ENCODE measurements at regions not wholly inside any gene's neighbourhood (a gene's known extent, or its start where the extent isn't known, plus 50 kb on each side); places are given as distances from the start of the nearest gene placed in this dataset.
"Not testable (repeated sequence)": the region's sequence is repeated elsewhere in the genome, so short reads cannot be mapped to it uniquely, and the experiment has no call there.

DNA sequence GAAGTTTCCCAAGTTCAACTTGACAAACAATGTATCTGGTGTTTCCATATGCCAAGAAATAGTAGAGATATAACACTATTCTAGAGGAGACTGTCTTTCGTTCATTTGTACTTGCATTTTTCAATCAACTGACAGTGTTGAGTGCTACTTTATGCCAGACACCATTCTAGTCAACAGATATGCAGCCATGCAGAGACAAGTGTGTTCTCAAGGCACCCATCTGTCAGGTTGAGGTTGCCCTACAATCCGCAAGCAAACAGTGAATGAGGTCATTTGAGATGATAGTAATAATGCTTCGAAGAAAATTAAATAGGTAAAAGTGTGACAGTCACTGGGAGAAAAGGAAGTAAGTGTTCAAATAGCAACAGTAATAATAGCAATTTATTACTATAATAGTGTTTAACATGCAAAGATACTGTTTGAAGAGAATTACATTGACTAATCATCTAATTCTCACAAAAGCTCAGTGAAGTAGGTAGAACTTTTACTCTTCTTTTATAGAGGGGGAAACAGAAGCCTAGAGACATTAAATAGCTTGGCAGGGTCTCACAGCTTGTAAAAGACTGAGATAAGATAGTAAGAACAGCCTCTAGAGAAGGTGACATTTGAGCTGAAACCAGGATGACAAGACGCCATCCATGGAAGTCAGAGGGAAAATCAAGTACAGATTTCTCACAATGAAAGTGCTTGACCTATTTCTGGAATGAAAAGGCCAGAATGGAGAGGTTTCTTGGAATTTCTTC is 936.9 kb downstream of the SORCS3 start:
- Histone ChIP-seq H3K27me3 (ENCODE audit: control insufficient read depth in 2 of 2, insufficient read depth in 2 of 2, low read length in 2 of 2) (no peaks in the 10 kb centered on the region), H3K27ac (ENCODE audit: low read depth, low read length) (no peak overlapping the region), H3K36me3 (ENCODE audit: control insufficient read depth in 2 of 3, insufficient read depth in 3 of 3, low read length in 3 of 3) (no peaks in the 10 kb centered on the region), H3K4me1 (ENCODE audit: control insufficient read depth in 2 of 2, insufficient read depth in 2 of 2, low read length in 2 of 2) (no peaks in the 10 kb centered on the region), H3K4me3 (ENCODE audit: low read length) (no peak overlapping the region), H3K9me3 (ENCODE audit: control insufficient read depth in 2 of 3, low read length in 3 of 3) (no peaks in the 10 kb centered on the region)
- ChIA-PET POLR2A (no interaction called here), CTCF (no interaction called here)
- H3K4me1 Mint-ChIP-seq = no peaks in the 10 kb centered on the region
- DNase-seq = no peak
- intact Hi-C loops (cut with micrococcal nuclease) = no loop called here
- no peak overlapping the region for H3K27ac Mint-ChIP-seq
- peaks cover 0 to 8% (median 0%) of the 10 kb centered on the region in 5 donors for H3K27me3 Mint-ChIP-seq
- ATAC-seq = no peak
- H3K9me3 Mint-ChIP-seq = peaks cover 2 to 20% (median 13%) of the 10 kb centered on the region in 11 donors
- no peaks in the 10 kb centered on the region for H3K36me3 Mint-ChIP-seq
- no peak overlapping the region for H3K4me3 Mint-ChIP-seq

DNA sequence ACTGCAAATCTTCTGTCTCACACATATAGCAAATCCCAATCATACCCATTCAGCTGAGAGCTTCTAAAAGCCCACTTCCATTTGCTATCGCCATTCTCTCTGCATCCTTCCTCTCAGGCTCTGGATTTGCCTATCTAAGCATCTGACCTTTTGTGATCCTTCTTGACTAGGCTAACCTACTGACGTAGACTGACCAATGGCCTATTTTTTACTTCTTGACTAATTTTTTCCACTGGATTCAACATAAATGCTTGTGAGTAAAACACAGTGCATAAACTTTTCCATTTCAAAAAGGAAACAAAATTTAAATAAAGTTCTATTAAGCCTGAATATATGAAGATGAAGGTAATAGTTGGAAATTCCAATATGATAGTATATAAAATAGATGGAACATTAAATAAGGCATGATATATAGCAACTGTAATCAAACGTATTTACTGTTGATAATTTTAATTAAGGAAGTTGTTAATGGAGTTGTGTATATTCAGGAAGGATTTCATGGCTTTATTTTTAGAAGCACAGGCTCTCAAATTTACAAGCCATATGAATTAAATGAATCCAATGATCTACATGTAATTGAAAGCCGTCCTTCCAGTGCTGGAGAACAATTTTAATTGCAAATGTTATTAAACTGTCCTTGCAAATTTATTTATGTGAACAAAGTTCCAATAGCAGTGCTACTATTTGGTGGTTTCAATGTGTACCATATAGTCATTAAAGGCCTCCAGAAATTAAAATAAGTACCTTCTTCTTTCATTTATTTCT is 918.4 kb downstream of the SORCS3 start:
- Mint-ChIP-seq H3K36me3 (no peaks in the 10 kb centered on the region), H3K27me3 (no peaks in the 10 kb centered on the region), H3K27ac (no peak overlapping the region), H3K4me1 (no peaks in the 10 kb centered on the region), H3K9me3 (peaks cover 0 to 8% (median 2%) of the 10 kb centered on the region in 11 donors), H3K4me3 (no peak overlapping the region)
- no peaks in the 10 kb centered on the region for H3K27me3 ChIP-seq (ENCODE audit: control insufficient read depth in 2 of 2, insufficient read depth in 2 of 2, low read length in 2 of 2)
- peaks cover 0 to 1% (median 0%) of the 10 kb centered on the region in 3 experiments for H3K9me3 ChIP-seq (ENCODE audit: control insufficient read depth in 2 of 3, low read length in 3 of 3)
- no peak for DNase-seq
- intact Hi-C loops (cut with micrococcal nuclease) = no loop called here
- no peak overlapping the region for H3K4me3 ChIP-seq (ENCODE audit: low read length)
- ChIA-PET CTCF (no interaction called here), POLR2A (no interaction called here)
- no peak overlapping the region for H3K27ac ChIP-seq (ENCODE audit: low read depth, low read length)
- ATAC-seq = no peak
- H3K36me3 ChIP-seq (ENCODE audit: control insufficient read depth in 2 of 3, insufficient read depth in 3 of 3, low read length in 3 of 3) = no peaks in the 10 kb centered on the region
- no peaks in the 10 kb centered on the region for H3K4me1 ChIP-seq (ENCODE audit: control insufficient read depth in 2 of 2, insufficient read depth in 2 of 2, low read length in 2 of 2)

DNA sequence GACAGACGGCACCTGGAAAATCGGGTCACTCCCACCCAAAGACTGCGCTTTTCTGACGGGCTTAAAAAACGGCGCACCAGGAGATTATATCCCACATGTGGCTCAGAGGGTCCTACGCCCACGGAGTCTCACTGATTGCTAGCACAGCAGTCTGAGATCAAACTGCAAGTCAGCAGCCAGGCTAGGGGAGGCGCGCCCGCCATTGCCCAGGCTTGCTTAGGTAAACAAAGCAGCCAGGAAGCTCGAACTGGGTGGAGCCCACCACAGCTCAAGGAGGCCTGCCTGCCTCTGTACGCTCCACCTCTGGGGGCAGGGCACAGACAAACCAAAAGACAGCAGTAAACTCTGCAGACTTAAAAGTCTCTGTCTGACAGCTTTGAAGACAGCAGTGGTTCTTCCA is 909.4 kb downstream of the SORCS3 start:
- H3K36me3 ChIP-seq (ENCODE audit: control insufficient read depth in 2 of 3, insufficient read depth in 3 of 3, low read length in 3 of 3); H3K27ac Mint-ChIP-seq; H3K36me3 Mint-ChIP-seq; H3K4me3 ChIP-seq (ENCODE audit: low read length); H3K9me3 ChIP-seq (ENCODE audit: control insufficient read depth in 2 of 3, low read length in 3 of 3); H3K27ac ChIP-seq (ENCODE audit: low read depth, low read length); ATAC-seq; H3K27me3 Mint-ChIP-seq; POLR2A ChIA-PET; H3K4me1 Mint-ChIP-seq; H3K4me1 ChIP-seq (ENCODE audit: control insufficient read depth in 2 of 2, insufficient read depth in 2 of 2, low read length in 2 of 2); H3K4me3 Mint-ChIP-seq; DNase-seq; H3K27me3 ChIP-seq (ENCODE audit: control insufficient read depth in 2 of 2, insufficient read depth in 2 of 2, low read length in 2 of 2); CTCF ChIA-PET; intact Hi-C loops (cut with micrococcal nuclease): not testable (repeated sequence)
- peaks cover 0 to 15% (median 3%) of the 10 kb centered on the region in 11 donors for H3K9me3 Mint-ChIP-seq

DNA sequence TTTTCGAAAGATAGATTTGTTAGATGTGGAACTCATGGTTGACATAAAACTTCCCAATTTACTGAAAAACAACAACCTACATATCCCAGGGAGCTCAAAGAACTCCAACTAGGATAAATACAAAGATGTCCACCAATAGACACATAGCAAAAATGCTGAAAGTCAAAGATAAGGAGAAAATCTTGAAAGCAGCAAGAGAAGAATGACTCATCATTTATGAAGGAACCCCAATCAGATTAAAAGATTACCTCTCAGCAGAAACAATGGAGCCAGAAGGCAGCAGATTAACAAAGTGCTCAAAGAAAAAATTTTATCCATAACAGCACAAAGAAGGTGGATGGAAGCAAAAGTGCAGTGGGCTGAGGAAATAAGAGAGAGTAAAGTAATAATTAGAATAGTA is 908.6 kb downstream of the SORCS3 start:
- intact Hi-C loops (cut with micrococcal nuclease) = no loop called here
- H3K4me3 ChIP-seq (ENCODE audit: low read length) = no peak overlapping the region
- Mint-ChIP-seq H3K27ac (no peak overlapping the region), H3K27me3 (peaks cover 0 to 4% (median 0%) of the 10 kb centered on the region in 5 donors), H3K9me3 (peaks cover 0 to 15% (median 4%) of the 10 kb centered on the region in 11 donors), H3K36me3 (no peaks in the 10 kb centered on the region), H3K4me1 (no peaks in the 10 kb centered on the region), H3K4me3 (no peak overlapping the region)
- H3K27ac ChIP-seq (ENCODE audit: low read depth, low read length) = no peak overlapping the region
- DNase-seq = no peak
- H3K27me3 ChIP-seq (ENCODE audit: control insufficient read depth in 2 of 2, insufficient read depth in 2 of 2, low read length in 2 of 2) = no peaks in the 10 kb centered on the region
- H3K4me1 ChIP-seq (ENCODE audit: control insufficient read depth in 2 of 2, insufficient read depth in 2 of 2, low read length in 2 of 2) = no peaks in the 10 kb centered on the region
- H3K9me3 ChIP-seq (ENCODE audit: control insufficient read depth in 2 of 3, low read length in 3 of 3) = no peaks in the 10 kb centered on the region
- ATAC-seq = no peak
- CTCF ChIA-PET = no interaction called here
- POLR2A ChIA-PET = no interaction called here
- H3K36me3 ChIP-seq (ENCODE audit: control insufficient read depth in 2 of 3, insufficient read depth in 3 of 3, low read length in 3 of 3) = no peaks in the 10 kb centered on the region

GRCh38 chr10:105545101-105545500 is 904.0 kb downstream of the SORCS3 start:
- ChIA-PET CTCF (no interaction called here), POLR2A (no interaction called here)
- Mint-ChIP-seq H3K27ac (no peak overlapping the region), H3K27me3 (peaks cover 0 to 8% (median 0%) of the 10 kb centered on the region in 5 donors), H3K9me3 (peaks cover 0 to 11% (median 4%) of the 10 kb centered on the region in 11 donors), H3K4me3 (no peak overlapping the region), H3K4me1 (no peaks in the 10 kb centered on the region), H3K36me3 (no peaks in the 10 kb centered on the region)
- no peak for ATAC-seq
- intact Hi-C loops (cut with micrococcal nuclease) = no loop called here
- no peak for DNase-seq
- no peak overlapping the region for H3K27ac ChIP-seq (ENCODE audit: low read depth, low read length)
- H3K4me1 ChIP-seq (ENCODE audit: control insufficient read depth in 2 of 2, insufficient read depth in 2 of 2, low read length in 2 of 2) = no peaks in the 10 kb centered on the region
- no peaks in the 10 kb centered on the region for H3K9me3 ChIP-seq (ENCODE audit: control insufficient read depth in 2 of 3, low read length in 3 of 3)
- H3K36me3 ChIP-seq (ENCODE audit: control insufficient read depth in 2 of 3, insufficient read depth in 3 of 3, low read length in 3 of 3) = no peaks in the 10 kb centered on the region
- H3K4me3 ChIP-seq (ENCODE audit: low read length) = no peak overlapping the region
- H3K27me3 ChIP-seq (ENCODE audit: control insufficient read depth in 2 of 2, insufficient read depth in 2 of 2, low read length in 2 of 2) = no peaks in the 10 kb centered on the region

DNA sequence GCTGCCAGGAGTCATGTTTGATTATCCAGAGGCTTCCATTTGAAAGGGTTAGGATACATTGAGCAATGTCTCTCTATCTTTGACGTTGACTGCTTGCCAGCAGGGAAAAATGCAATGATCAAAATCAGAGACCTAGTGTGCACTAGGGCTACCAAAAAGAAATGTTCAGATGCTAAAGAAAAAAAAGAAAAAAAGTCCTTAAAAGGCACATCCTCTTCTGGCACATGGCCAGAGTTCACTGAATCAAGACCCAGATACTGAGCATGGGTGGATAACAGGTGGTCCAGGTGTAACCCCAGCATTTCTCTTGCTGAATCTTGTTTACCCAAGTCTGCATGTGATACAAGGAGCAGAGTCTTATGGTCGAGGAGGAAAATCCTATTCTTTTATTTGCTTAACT is 899.3 kb downstream of the SORCS3 start:
- ATAC-seq (no peak), DNase-seq (no peak)
- H3K9me3 Mint-ChIP-seq = peaks cover 0 to 15% (median 3%) of the 10 kb centered on the region in 11 donors
- no peak overlapping the region for H3K4me3 Mint-ChIP-seq
- H3K4me1 Mint-ChIP-seq = no peaks in the 10 kb centered on the region
- Histone ChIP-seq H3K27me3 (ENCODE audit: control insufficient read depth in 2 of 2, insufficient read depth in 2 of 2, low read length in 2 of 2) (no peaks in the 10 kb centered on the region), H3K36me3 (ENCODE audit: control insufficient read depth in 2 of 3, insufficient read depth in 3 of 3, low read length in 3 of 3) (no peaks in the 10 kb centered on the region), H3K4me3 (ENCODE audit: low read length) (no peak overlapping the region), H3K4me1 (ENCODE audit: control insufficient read depth in 2 of 2, insufficient read depth in 2 of 2, low read length in 2 of 2) (no peaks in the 10 kb centered on the region), H3K9me3 (ENCODE audit: control insufficient read depth in 2 of 3, low read length in 3 of 3) (no peaks in the 10 kb centered on the region), H3K27ac (ENCODE audit: low read depth, low read length) (no peak overlapping the region)
- intact Hi-C loops (cut with micrococcal nuclease) = no loop called here
- no peaks in the 10 kb centered on the region for H3K36me3 Mint-ChIP-seq
- POLR2A ChIA-PET = no interaction called here
- CTCF ChIA-PET = no interaction called here
- H3K27me3 Mint-ChIP-seq = peaks cover 0 to 18% (median 0%) of the 10 kb centered on the region in 5 donors
- H3K27ac Mint-ChIP-seq = no peak overlapping the region

GRCh38 chr10:105538874-105539273 is 897.8 kb downstream of the SORCS3 start:
- Histone ChIP-seq H3K36me3 (ENCODE audit: control insufficient read depth in 2 of 3, insufficient read depth in 3 of 3, low read length in 3 of 3) (no peaks in the 10 kb centered on the region), H3K27me3 (ENCODE audit: control insufficient read depth in 2 of 2, insufficient read depth in 2 of 2, low read length in 2 of 2) (no peaks in the 10 kb centered on the region), H3K9me3 (ENCODE audit: control insufficient read depth in 2 of 3, low read length in 3 of 3) (no peaks in the 10 kb centered on the region), H3K4me1 (ENCODE audit: control insufficient read depth in 2 of 2, insufficient read depth in 2 of 2, low read length in 2 of 2) (no peaks in the 10 kb centered on the region), H3K27ac (ENCODE audit: low read depth, low read length) (no peak overlapping the region), H3K4me3 (ENCODE audit: low read length) (no peak overlapping the region)
- Mint-ChIP-seq H3K9me3 (peaks cover 0 to 16% (median 5%) of the 10 kb centered on the region in 11 donors), H3K4me1 (no peaks in the 10 kb centered on the region), H3K27me3 (peaks cover 0 to 18% (median 0%) of the 10 kb centered on the region in 5 donors), H3K27ac (no peak overlapping the region), H3K36me3 (peaks cover 0 to 4% (median 0%) of the 10 kb centered on the region in 5 donors), H3K4me3 (no peak overlapping the region)
- intact Hi-C loops (cut with micrococcal nuclease) = no loop called here
- no peak for DNase-seq
- ChIA-PET POLR2A (no interaction called here), CTCF (no interaction called here)
- ATAC-seq = no peak

Data from naive thymus-derived CD4-positive, alpha-beta T cell (primary cell).